NCI-H1048 (cell line): ENCODE measurements at regions not wholly inside any gene's neighbourhood (a gene's known extent, or its start where the extent isn't known, plus 50 kb on each side); places are given as distances from the start of the nearest gene placed in this dataset.
"Not testable (repeated sequence)": the region's sequence is repeated elsewhere in the genome, so short reads cannot be mapped to it uniquely, and the experiment has no call there.

ENCODE experiments used
- DNase-seq: peaks from one replicate; lab custom pipeline; 2025; lab: John Stamatoyannopoulos, UW

DNA sequence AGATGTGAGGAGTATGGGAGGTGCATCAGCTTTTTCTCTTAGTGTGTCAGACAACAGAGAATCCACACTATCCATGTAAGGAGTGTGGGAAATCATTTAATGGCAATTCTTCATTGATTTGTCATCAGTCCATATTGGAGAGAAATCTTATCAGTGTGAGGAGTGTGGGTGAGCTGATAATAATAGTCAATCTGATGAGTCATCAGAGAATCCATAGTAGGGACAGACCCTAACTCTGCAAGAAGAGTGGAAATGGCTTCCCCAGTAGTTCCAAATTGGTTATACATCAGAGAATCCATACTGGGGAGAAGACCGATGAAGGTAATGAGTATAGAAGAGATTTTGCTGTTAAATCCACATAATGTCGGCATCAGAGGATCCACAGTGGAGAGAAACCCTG lies 150.5 kb upstream of the THUMPD2 start:
- no peak for DNase-seq

DNA sequence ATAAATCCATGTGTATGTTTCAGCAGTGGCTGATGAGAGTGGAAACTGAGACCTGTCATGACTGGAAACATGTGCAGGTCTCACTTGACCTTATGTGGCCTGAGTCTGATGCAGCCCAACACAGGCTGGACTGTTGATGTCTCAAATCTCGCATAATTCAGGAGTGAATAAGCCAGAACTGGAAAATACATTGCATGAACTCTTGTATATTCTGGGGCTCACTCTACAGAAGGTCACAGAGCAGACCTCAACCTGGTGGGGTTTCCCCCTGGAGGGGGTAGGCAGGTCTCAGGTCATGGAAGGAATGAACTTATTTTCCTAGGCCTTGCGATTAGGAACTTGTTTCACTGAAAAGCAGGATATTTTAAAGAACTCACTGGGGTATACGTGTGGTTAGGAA lies 146.3 kb upstream of the THUMPD2 start:
- no peak for DNase-seq

DNA sequence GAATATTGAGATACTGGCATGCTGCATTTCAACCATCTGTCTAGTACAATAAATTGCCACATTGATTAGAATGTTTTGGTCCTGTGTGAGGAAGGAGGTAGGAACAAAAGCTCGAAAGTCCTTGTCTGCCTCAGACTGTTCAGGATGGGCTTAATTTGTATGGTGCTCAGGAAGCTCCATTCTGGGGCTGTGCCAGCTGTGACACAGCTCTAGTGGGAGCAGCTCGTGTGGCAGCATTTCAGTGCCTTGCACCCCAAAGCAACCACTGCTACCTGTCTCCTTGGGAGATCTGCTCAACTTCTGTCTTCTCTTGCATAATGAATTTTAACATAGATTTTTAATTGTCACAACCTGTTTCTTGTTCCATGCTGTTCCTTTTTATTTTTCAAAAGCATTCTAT lies 144.4 kb upstream of the THUMPD2 start:
- no peak for DNase-seq

GRCh38 chr2:39922679-39923405 lies 143.8 kb upstream of the THUMPD2 start:
- DNase-seq, result no peak

- DNase-seq, result no peak
These were observed 141.3 kb upstream of the THUMPD2 start for GRCh38 chr2:39920307-39920801.

DNA sequence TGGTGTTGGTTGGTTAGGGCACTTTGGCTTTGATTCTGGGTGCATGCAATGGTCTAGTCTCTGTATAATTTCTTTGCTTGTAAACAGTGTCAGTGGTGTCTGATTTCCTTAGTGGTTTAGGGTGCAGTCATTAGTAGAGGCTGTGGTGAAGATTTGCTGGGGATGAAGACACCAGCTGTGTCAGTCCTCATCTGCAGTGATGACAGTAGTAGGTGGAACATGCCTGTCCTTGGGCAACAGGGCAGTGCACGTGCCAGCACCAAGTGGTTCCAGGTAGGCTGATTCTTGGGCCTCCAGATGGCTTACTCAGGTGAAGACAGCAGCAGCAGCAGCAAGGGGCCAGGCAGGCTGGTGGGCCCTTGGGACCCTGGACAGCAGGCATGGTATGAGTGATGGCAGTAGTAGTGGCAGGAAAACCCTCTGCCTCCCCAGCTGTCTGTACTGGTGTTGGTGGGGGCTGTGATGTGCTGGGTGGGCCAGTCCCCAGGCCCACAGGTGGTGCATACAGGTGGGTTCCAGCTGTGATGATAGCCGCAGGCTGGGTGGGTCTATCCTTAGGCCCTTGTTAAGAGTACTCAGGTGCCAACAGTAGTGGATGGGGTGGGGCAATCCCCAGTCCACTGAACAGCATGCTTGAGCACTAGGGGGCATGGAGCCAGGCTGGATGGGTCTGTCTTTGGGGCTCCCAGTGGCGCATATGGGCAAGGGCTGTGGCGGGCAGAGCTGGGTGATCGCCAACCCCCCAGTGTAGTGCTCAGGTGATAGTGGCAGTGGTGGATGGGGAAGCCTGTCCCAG lies 140.7 kb upstream of the THUMPD2 start:
- DNase-seq, result no peak

GRCh38 chr2:39918886-39919285 lies 139.8 kb upstream of the THUMPD2 start:
- DNase-seq, result no peak

DNA sequence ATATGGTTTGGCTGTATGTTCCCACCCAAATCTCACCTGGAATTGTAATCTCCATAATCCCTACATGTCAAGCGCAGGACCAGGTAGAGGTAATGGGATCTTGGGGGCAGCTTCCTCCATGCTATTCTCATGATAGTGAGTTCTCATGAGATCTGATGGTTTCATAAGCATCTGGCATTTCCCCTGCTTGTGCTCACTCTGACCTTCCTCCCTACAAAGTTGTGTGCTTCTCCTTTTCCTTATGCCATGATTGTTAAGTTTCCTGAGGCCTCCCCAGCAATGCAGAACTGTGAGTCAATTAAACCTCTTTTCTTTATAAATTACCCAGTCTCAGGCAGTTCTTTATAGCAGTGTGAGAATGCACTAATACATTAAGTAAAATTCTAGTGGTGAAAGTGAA lies 138.3 kb upstream of the THUMPD2 start:
- DNase-seq, result not testable (repeated sequence)

GRCh38 chr2:39914949-39915348 lies 135.9 kb upstream of the THUMPD2 start:
- DNase-seq, result no peak

- no peak for DNase-seq
These were observed 134.8 kb upstream of the THUMPD2 start for GRCh38 chr2:39913648-39914461.

- no peak for DNase-seq
These were observed 123.0 kb upstream of the THUMPD2 start for GRCh38 chr2:39902103-39902502.

- DNase-seq, result no peak
These were observed 119.9 kb upstream of the THUMPD2 start for GRCh38 chr2:39898934-39899333.

DNA sequence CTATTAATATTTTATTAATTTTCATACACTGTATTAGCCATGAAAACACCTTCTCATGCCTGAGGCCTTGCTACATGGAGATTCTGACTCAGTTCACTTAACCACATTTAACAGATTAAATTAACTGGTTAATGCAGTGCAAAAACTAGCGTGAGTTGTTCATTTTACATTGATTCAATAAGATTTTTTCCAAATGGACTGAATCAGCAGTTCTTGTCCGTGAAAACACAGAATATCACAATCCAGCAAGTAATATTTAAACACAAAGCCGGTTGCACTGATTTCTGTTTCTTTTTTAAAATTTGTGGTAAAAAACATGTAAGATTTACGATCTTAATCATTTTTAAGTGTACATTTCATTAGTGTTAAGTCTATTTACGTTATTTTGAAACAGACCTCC lies 118.2 kb upstream of the THUMPD2 start:
- DNase-seq, result no peak

DNA sequence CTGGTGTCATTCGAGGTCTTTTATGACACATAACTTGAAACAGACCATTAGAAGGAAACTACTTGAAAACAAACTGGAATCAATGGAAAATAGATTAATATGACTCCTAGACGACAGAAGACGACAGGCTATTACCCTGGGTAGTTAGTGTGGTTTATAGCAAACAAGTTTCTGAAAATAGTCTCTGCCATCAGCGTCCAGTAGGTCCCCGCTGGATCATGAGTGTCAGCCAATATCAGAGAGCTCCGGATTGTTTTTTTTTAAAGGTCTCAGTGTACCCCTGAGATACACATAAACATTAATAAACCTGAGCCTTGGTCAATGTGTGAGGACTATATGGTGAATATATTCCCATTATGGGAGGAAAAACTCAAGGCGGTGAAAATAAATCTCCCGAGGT lies 115.0 kb upstream of the THUMPD2 start:
- no peak for DNase-seq

DNA sequence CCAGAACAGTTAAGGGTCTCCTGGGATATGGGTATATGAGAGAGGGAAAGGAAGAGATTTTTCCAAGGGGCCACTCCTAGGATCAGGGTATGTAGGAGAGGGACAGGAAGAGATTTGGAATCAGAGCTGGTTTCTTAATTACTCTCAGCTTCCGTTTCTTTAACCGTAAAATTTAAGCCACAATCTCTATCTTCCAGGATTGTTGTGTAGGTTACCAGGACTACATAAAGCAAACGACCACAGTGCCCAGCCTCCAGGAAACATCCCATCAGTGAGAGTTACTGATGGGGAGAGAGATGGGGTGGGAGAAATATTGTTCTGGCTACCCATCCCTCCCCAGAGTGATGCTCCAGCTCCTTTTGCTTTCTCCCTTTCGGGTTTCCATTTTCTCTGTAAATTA lies 114.6 kb upstream of the THUMPD2 start:
- no peak for DNase-seq

- no peak for DNase-seq
These were observed 102.9 kb upstream of the THUMPD2 start for GRCh38 chr2:39881948-39882347.

DNA sequence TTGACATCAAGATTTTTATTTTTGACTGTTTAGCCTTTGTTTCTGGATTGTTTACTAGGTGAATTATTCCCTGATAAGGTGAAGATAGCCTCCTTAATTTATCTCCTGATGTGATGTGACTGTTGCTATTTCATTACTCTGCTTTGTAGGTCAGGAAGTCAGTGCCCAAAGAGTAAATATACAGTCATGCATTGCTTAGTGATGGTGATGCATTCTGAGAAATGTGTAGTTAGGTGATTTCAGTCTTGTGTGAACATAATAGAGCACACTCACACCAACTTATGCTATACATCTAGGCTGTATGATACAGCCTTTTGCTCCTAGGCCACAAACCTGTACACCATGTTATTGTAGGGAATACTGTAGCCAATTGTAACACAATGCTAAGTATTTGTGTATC lies 102.4 kb upstream of the THUMPD2 start:
- no peak for DNase-seq

DNA sequence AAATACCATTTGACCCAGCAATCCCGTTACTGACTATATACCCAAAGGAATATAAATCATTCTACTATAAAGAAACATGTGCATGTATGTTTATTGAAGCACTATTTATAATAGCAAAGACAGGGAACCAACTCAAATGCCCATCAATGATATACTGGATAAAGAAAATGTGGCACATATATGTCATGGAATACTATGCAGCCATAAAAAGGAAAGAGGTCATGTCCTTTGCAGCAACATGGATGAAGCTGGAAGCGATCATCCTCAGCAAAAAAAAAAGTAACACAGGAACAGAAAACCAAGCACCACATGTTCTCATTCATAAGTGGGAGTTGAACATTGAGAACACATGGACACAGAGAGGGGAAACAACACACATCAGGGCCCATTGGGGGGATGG lies 99.9 kb upstream of the THUMPD2 start:
- DNase-seq, result not testable (repeated sequence)

GRCh38 chr2:39875914-39876267 lies 96.8 kb upstream of the THUMPD2 start:
- no peak for DNase-seq

DNA sequence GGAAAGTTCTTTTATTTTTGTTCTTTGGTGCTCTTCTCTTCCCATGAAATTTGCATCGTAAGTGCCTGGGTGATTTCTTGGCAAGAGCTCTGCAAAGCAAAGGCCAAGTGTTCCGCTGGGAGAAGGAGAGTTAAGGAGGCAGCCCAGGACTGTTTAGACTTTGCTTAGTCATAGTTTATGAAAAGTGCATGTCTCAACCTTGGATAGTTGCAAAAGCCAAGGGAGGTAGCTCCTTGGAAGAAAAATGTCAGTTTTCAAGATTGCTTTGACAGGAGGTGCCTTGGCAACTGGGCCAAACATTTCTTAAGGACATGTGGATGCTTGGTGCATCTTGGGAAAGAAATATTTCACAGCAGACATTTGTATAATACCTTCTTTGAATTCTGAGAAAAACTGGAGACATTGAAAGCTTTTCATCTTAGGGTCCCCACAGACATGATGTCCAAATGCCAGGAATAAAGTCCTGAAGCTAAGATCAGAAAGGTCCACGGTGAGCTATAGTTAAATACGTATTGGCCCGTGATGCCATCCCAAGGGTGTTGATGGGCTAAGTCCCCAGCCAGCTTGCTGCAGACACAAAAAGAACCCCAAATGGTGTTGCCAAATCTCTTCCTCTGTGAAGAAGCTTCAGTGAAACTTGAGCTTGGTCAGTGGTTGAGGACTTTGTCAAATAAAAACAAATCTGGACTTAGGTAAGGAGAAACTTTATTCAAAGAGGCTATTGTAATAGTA lies 96.3 kb upstream of the THUMPD2 start:
- DNase-seq, result no peak

DNA sequence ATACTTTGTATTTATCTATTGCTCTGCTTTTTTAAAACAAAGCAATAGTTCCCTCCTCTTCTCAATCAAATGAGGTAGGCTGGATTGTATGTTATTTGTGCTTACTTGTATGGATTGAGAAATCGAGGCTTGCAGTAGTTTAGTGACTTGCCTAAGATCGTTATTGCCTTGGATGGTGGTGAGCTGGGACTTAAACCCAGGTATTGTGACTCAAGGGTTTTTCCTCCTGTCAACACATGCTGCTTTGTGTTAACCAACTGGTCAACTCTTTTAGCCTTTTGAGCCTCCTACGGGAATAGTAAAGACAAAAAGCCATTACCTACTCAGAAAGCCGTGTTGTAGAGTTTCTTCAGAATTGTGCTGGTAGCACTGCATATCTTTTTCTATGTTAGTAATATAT lies 95.2 kb upstream of the THUMPD2 start:
- no peak for DNase-seq

DNA sequence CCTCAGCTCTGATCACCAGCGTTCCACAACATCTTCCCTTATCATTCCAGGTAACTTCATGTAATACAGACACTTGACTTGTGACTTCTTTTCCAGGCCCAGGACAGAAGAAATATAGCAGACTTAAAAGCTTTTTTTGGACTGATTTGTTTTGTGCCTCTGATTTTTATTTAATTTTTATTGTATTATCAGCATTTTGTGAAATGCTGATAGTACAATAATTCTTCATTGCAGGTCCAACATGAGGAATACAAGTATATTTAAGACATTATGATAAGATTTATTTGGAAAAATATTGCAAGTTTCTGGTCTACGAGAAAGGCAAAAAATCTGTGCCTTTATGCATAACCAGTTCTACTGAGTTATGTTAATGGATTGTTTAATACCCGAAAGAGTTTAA lies 94.5 kb upstream of the THUMPD2 start:
- no peak for DNase-seq
